Psoas muscle (tissue), 7 donors: ENCODE measurements at regions not wholly inside any gene's neighbourhood (a gene's known extent, or its start where the extent isn't known, plus 50 kb on each side); places are given as distances from the start of the nearest gene placed in this dataset.

Source experiments
- ATAC-seq, 4 donors: fragments of 200-7000 bp; cut with Tn5 transposase; one replicate each; pipeline ENCODE4 v1.9.1; 2020; ENCODE audit warnings: moderate library complexity in 3 of 4, mild to moderate bottlenecking in 2 of 4
- DNase-seq, 2 donors: peaks; one replicate each; pipeline ENCODE4 v3.0.0-alpha.2; 2020
- H3K27ac ChIP-seq: fragments of 200-600 bp; one replicate; pipeline ENCODE4 v1.8.0; 2022
- H3K27me3 ChIP-seq, 3 donors: fragments of 200-600 bp in 1 of 3; one replicate each; pipeline versions ENCODE4 v1.6.1 to v1.8.0; 2013 to 2022; ENCODE audit warnings: low read length in 2 of 3, mild to moderate bottlenecking in 2 of 3, moderate library complexity in 1 of 3; ENCODE audit not compliant: insufficient read depth in 3 of 3
- H3K36me3 ChIP-seq, 2 donors: fragments of 200-600 bp in 1 of 2; one replicate each; pipeline versions ENCODE4 v1.6.1 to v1.8.0; 2013 to 2022; ENCODE audit warnings: low read depth in 1 of 2, mild to moderate bottlenecking in 1 of 2, moderate library complexity in 1 of 2; ENCODE audit not compliant: insufficient read depth in 1 of 2
- H3K4me1 ChIP-seq: fragments of 200-600 bp; one replicate; pipeline ENCODE4 v1.8.0; 2022
- H3K4me3 ChIP-seq: fragments of 200-600 bp; one replicate; pipeline ENCODE4 v1.8.0; 2022; ENCODE audit warnings: mild to moderate bottlenecking
- H3K9me3 ChIP-seq: fragments of 200-600 bp; one replicate; pipeline ENCODE4 v1.8.0; 2022
- CTCF ChIP-seq: fragments of 200-600 bp; IDR thresholded peaks from one replicate; pipeline ENCODE4 v1.8.0; 2022; ENCODE audit warnings: antibody characterized with exemption
- WGBS, 3 donors: extraction: QIAGEN DNeasy Blood & Tissue Kit; methylation state at CpG; one replicate each; pipeline versions ENCODE4 v1.1.6 to v1.1.7; 2013; 5-methylcytosine and 5-hydroxymethylcytosine counted together
- intact Hi-C, 2 donors: fragments of 100-400 bp; cut with DNase I; formaldehyde crosslinking; loops; one replicate each; pipeline versions ENCODE4 v1.11.0 to v1.14.2; 2022
- donor health status: healthy with polysubstance abuse.
- donor health status: DM: no; HTN: no; CAD: no; lungs with moderate emphysema.
- donor health status: Bipolar disorder and iron deficiency.
- donor health status: healthy.
- donor health status: DM: yes; HTN: yes; CAD: no.
- donor health status: DM: no; HTN: no; CAD: no.
- donor health status: DM: yes; HTN: yes; CAD: no.

GRCh38 chr3:99468918-99469317, 169.5 kb upstream of the COL8A1 start:
- Histone ChIP-seq H3K9me3 (no peaks in the 10 kb centered on the region), H3K27ac (no peak overlapping the region), H3K4me1 (no peaks in the 10 kb centered on the region), H3K4me3 (no peak overlapping the region), H3K27me3 (no peaks in the 10 kb centered on the region), H3K36me3 (no peaks in the 10 kb centered on the region)
- 72 to 77% (median 77%) methylated on average over 3 of the region's 3 CpGs for WGBS, 3 donors
- ATAC-seq (no peak), DNase-seq (no peak)
- no peak for TF ChIP-seq CTCF
- intact Hi-C loops = no loop called here

- WGBS, 3 donors = 96% methylated on average over 3 of the region's 3 CpGs
- no peaks in the 10 kb centered on the region for H3K4me1 ChIP-seq
- no peak for DNase-seq
- TF ChIP-seq CTCF = no peak
- no peaks in the 10 kb centered on the region for H3K27me3 ChIP-seq
- H3K27ac ChIP-seq = no peak overlapping the region
- intact Hi-C loops = no loop called here
- ATAC-seq = no peak
- H3K36me3 ChIP-seq = no peaks in the 10 kb centered on the region
- no peak overlapping the region for H3K4me3 ChIP-seq
- H3K9me3 ChIP-seq = no peaks in the 10 kb centered on the region
Measured at GRCh38 chr3:99467420-99467819, 171.0 kb upstream of the COL8A1 start.

- no peak for ATAC-seq
- 76 to 86% (median 78%) methylated on average over 2 of the region's 2 CpGs for WGBS, 3 donors
- no peak for DNase-seq
Measured at GRCh38 chr3:99466331-99466730, 172.1 kb upstream of the COL8A1 start.

GRCh38 chr3:99458013-99458412, 180.4 kb upstream of the COL8A1 start:
- Histone ChIP-seq H3K27me3 (no peaks in the 10 kb centered on the region), H3K9me3 (no peaks in the 10 kb centered on the region), H3K36me3 (no peaks in the 10 kb centered on the region), H3K27ac (no peak overlapping the region), H3K4me3 (no peak overlapping the region), H3K4me1 (no peaks in the 10 kb centered on the region)
- intact Hi-C loops = no loop called here
- 75 to 79% (median 78%) methylated on average over 3 of the region's 3 CpGs for WGBS, 3 donors
- ATAC-seq (no peak), DNase-seq (no peak)
- TF ChIP-seq CTCF = no peak

More at GRCh38 chr3:99466331-99466730, 172.1 kb upstream of the COL8A1 start:
- Histone ChIP-seq H3K27ac (no peak overlapping the region), H3K4me1 (no peaks in the 10 kb centered on the region), H3K36me3 (no peaks in the 10 kb centered on the region), H3K4me3 (no peak overlapping the region), H3K9me3 (no peaks in the 10 kb centered on the region), H3K27me3 (no peaks in the 10 kb centered on the region)
- intact Hi-C loops = no loop called here
- TF ChIP-seq CTCF = no peak

GRCh38 chr3:99442599-99442998, 195.8 kb upstream of the COL8A1 start:
- H3K4me1 ChIP-seq = no peaks in the 10 kb centered on the region
- no peak overlapping the region for H3K27ac ChIP-seq
- intact Hi-C loops = no loop called here
- no peak for ATAC-seq
- H3K27me3 ChIP-seq = no peaks in the 10 kb centered on the region
- no peaks in the 10 kb centered on the region for H3K9me3 ChIP-seq
- no peak for DNase-seq
- TF ChIP-seq CTCF = no peak
- 90 to 92% (median 90%) methylated on average over 2 of the region's 2 CpGs for WGBS, 3 donors
- H3K36me3 ChIP-seq = no peaks in the 10 kb centered on the region
- H3K4me3 ChIP-seq = no peak overlapping the region
